Natural killer cell treated with Interleukin-12 subunit alpha and Interleukin-12 subunit beta and Interleukin-15 and Interleukin-18, amount 100 ng/mL, for 72 hours (primary cell): ENCODE measurements at regions not wholly inside any gene's neighbourhood (a gene's known extent, or its start where the extent isn't known, plus 50 kb on each side); places are given as distances from the start of the nearest gene placed in this dataset.

Source experiments
- ATAC-seq, 2 donors: fragments of 150-1000 bp; cut with Tn5 transposase in 1 of 2; sonication (Bioruptor Pico), chemical (Tn5 transposase) in 1 of 2; 2 replicates each; pipeline ENCODE4 v1.10.0; 2021
- DNase-seq: peaks from one replicate; pipeline ENCODE4 v3.0.0; 2022; ENCODE audit warnings: low spot score
- H3K27ac Mint-ChIP-seq, 2 donors: 1 replicate in 1 of 2; 2 replicates in 1 of 2; pipeline ENCODE4 v1.8.0; 2022; ENCODE audit warnings: mixed read lengths in 2 of 2, mild to moderate bottlenecking in 1 of 2, moderate library complexity in 1 of 2
- H3K27me3 Mint-ChIP-seq, 2 donors: 1 replicate in 1 of 2; 2 replicates in 1 of 2; pipeline ENCODE4 v1.8.0; 2022; ENCODE audit warnings: mixed read lengths in 2 of 2
- H3K36me3 Mint-ChIP-seq: one replicate; pipeline ENCODE4 v1.8.0; 2022; ENCODE audit warnings: mixed read lengths
- H3K4me1 Mint-ChIP-seq, 2 donors: 1 replicate in 1 of 2; 2 replicates in 1 of 2; pipeline ENCODE4 v1.8.0; 2022; ENCODE audit warnings: low read depth in 2 of 2, mixed read lengths in 2 of 2, mild to moderate bottlenecking in 1 of 2
- H3K4me3 Mint-ChIP-seq: one replicate; pipeline ENCODE4 v1.8.0; 2022; ENCODE audit warnings: mixed read lengths
- H3K9me3 Mint-ChIP-seq: 2 replicates; pipeline ENCODE4 v1.8.0; 2022; ENCODE audit warnings: mixed read lengths

DNA sequence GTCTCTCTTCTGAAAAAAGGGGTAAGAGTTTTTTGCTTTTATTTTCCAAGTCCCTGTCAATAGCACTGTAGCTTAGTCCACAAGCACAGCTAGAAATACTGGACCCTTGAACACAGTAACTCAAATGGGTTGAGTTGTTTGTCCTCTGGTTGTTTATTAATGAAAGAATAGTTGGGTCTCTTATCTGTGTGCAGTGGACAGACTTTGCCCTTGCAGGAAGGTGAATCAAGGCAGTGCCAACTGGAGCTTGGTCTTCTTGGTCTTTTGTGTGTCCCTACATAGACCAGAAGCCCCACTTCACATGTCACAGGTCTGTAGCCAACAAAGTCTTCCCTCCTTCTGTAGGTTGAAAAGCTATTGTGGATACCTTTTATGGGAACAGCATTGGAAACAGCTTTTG lies 322.0 kb downstream of the AACS start:
- Mint-ChIP-seq H3K4me1 (no peaks in the 10 kb centered on the region), H3K27me3 (peaks cover 11 to 21% of the 10 kb centered on the region in 2 donors), H3K9me3 (no peaks in the 10 kb centered on the region), H3K4me3 (no peak overlapping the region), H3K27ac (no peak overlapping the region), H3K36me3 (no peaks in the 10 kb centered on the region)
- ATAC-seq (no peak), DNase-seq (no peak)

DNA sequence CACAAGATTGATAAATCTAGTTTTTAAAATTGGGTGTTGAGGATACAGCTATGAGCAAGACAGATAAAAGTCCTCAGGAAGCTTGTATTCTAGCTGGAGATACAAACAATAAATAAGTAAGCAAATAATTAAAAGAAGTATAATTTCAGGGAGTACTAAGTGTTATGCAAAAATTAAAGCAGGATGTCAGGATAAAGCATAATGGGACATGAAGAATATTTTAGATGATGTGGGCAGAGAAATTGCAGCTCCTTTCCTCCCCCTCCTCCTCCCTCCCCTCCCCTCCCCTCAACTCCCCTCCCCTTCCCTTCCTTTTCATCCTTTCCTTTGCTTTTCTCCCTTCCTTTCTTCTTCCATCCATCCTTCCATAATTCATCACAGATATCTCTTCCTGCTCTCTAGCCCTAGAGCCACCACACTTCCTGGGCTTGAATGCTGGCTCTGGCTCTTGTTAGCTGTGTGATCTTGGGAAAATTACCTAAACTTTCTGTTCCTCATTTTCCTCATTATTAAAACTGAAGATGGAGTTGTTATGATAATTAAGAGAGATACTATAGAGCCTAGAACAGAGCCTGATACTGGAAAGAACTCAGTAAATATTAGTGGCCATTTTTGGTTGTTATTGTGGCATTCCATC lies 323.9 kb downstream of the AACS start:
- Mint-ChIP-seq H3K27ac (no peak overlapping the region), H3K4me1 (no peaks in the 10 kb centered on the region), H3K36me3 (no peaks in the 10 kb centered on the region), H3K9me3 (no peaks in the 10 kb centered on the region), H3K4me3 (no peak overlapping the region), H3K27me3 (peaks cover 15 to 33% of the 10 kb centered on the region in 2 donors)
- ATAC-seq (no peak), DNase-seq (no peak)

DNA sequence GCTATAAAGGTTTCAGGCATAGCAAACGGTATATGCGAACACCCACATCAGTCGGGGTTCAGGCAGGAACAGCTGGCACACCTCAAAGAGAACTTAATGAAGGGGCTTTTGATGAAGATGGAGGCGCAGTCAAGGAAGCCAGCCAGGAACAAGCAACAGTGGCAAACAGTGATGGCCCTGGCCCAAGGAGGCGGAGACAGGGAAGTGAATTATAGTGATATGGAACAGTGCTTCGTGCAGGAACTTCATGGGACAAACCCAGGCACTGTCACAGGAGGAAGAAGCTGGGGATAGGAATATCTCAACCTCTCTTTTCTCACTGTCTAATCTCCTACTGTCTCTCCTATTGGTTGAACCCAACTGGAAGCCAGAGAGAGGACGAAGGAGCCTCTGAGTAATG lies 328.3 kb downstream of the AACS start:
- DNase-seq: no peak
- no peaks in the 10 kb centered on the region for H3K4me1 Mint-ChIP-seq
- no peaks in the 10 kb centered on the region for H3K36me3 Mint-ChIP-seq
- peaks cover 6 to 20% of the 10 kb centered on the region in 2 donors for H3K27me3 Mint-ChIP-seq
- no peak overlapping the region for H3K4me3 Mint-ChIP-seq
- H3K9me3 Mint-ChIP-seq: peaks cover 5% of the 10 kb centered on the region
- H3K27ac Mint-ChIP-seq: no peak overlapping the region
- ATAC-seq: no peak

DNA sequence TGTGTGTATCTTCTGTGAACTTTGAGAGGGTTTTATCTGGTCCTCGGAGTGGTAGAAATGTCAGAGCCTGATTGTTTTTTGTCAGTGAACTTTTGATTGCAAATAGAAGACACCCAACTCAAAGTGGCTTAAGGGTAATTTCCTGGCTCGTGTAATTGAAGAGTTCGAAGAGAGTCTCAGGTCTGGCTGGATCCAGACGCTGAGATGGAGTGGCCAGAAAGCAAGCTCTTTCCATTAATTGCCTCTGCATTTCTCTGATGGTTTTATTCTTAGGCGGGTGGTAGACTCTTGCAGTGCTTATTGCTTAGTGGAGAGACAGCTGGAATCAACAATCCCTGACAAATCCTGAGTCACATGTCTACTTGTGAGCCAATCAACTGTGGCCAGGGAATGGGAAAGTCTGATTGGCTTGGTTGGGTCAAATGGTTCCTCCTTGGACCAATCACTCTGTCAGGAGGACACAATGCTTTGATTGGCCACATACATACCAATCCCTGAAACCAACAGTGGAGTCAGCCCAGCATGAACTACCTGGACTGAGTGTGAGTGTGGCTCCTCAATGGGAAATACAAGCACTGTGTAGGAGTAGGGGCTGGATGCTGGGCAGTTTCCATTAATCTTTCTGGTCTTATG lies 330.5 kb downstream of the AACS start:
- H3K4me3 Mint-ChIP-seq: no peak overlapping the region
- ATAC-seq: no peak

DNA sequence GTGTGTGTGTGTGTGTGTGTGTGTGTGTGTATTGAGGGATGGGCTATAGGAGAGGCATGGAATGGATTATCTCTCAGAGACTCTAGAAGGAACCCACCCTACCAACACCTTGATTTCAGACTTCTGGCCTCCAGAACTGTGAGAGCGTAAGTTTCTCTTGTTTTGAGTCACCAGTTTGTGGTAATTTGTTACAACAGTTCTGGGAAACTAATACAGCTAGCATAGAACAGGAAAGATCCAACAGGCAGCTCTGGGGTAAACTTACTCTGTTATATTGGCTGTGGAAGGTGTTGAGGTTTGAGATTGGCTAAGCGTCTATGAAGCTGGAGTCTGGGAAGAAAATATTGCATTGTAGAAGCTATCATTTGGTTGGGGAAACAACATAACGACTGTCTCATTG lies 334.3 kb downstream of the AACS start:
- Mint-ChIP-seq H3K36me3 (no peaks in the 10 kb centered on the region), H3K9me3 (peaks cover 5% of the 10 kb centered on the region), H3K4me1 (no peaks in the 10 kb centered on the region), H3K4me3 (no peak overlapping the region), H3K27me3 (peaks cover 5% of the 10 kb centered on the region in 2 donors), H3K27ac (no peak overlapping the region)
- DNase-seq (no peak), ATAC-seq (peak; percentile 21 to 45)

More for the DNA sequence above, 330.5 kb downstream of the AACS start:
- Mint-ChIP-seq H3K27me3 (peaks cover 6 to 20% of the 10 kb centered on the region in 2 donors), H3K9me3 (peaks cover 5% of the 10 kb centered on the region), H3K27ac (no peak overlapping the region), H3K4me1 (no peaks in the 10 kb centered on the region), H3K36me3 (no peaks in the 10 kb centered on the region)
- DNase-seq: no peak

DNA sequence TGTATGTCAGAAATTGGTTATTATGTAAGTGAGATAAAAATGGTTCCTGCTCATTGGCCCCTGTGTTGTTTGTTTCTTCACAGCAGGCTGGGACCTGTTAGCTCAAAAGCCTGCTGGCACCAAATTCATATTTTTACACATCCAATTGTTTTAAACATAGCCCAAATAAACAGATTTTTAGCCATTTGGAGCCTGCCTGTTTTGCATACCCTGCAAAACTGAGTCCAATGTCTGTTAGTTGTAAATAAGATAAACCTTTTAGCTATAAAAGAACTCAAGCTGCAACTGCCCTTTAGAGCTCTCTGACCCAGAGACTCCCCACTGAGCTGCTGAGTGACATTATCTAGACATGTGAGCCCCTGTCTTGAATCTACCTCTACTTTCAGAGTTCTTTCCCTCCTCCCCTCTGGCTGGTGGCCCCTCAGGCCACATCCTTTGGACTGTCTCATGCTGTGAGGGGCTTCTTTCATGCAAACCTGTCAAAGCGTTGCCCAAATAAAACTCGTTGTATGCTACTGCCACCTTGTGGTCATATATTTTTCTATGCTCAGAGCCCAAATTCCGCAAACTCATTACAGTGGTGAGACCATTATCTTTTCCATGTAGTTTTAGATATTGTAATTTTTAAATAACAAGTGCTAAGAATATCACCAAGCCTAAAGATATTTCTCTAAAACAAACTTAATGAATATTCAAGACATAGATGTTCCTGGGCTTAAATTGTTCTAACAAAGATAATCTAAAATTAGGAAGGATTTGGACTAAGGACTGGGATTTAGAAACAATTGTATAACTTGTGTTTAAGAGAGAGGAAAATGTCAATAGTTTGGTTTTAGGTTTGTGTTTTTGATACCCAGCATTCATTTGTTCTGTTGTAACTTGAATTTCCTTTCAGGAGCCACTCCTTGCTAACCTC lies 337.9 kb downstream of the AACS start:
- Mint-ChIP-seq H3K9me3 (no peaks in the 10 kb centered on the region), H3K4me3 (no peak overlapping the region), H3K27me3 (peaks cover 8 to 12% of the 10 kb centered on the region in 2 donors), H3K4me1 (no peaks in the 10 kb centered on the region), H3K36me3 (no peaks in the 10 kb centered on the region), H3K27ac (no peak overlapping the region)
- DNase-seq (no peak), ATAC-seq (no peak)

DNA sequence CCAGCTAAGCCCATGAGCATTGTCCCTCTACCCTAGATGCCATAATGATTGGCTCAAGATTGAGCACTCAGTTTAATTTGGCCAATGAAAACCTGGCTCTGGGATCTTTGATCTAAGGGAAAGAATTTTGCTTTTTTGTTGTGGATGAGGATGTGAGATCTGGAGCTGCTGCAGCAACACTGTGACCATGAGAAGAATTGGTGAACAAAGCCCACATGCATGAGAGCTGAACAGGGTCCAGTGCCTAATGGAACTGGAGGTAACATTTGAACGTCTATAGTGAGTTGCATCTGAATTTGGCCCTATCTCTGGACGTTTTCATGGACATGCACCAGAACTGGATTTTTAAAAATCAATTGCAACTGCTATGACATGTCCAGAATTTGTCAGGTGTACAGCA lies 338.6 kb downstream of the AACS start:
- no peak for DNase-seq

DNA sequence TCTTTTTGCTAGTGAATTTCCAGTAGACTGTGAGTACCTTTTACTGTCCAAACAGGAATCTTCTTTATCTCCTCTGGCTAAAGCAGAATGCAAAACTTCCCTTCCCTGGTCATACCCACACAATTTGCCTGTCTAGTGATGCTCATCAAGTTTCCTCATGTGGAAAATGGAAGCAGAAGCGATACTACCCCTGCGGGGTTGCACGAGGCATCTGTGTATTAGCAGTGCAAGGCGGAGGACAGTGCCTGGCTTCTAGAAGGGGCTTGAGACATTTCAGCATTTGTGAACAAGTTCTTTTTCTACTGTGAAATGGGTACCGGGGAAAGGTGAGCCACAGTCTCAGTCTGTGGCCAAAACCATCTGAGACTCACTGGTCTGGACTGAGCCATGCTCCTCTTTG lies 340.9 kb downstream of the AACS start:
- Mint-ChIP-seq H3K27ac (no peak overlapping the region), H3K9me3 (no peaks in the 10 kb centered on the region), H3K4me1 (no peaks in the 10 kb centered on the region), H3K27me3 (peaks cover 6 to 12% of the 10 kb centered on the region in 2 donors), H3K36me3 (no peaks in the 10 kb centered on the region), H3K4me3 (no peak overlapping the region)
- ATAC-seq (no peak), DNase-seq (no peak)

More for the DNA sequence above, 338.6 kb downstream of the AACS start:
- no peaks in the 10 kb centered on the region for H3K36me3 Mint-ChIP-seq
- H3K27me3 Mint-ChIP-seq: peaks cover 8 to 12% of the 10 kb centered on the region in 2 donors
- no peaks in the 10 kb centered on the region for H3K9me3 Mint-ChIP-seq
- no peak overlapping the region for H3K27ac Mint-ChIP-seq
- H3K4me3 Mint-ChIP-seq: no peak overlapping the region
- no peak for ATAC-seq
- no peaks in the 10 kb centered on the region for H3K4me1 Mint-ChIP-seq

DNA sequence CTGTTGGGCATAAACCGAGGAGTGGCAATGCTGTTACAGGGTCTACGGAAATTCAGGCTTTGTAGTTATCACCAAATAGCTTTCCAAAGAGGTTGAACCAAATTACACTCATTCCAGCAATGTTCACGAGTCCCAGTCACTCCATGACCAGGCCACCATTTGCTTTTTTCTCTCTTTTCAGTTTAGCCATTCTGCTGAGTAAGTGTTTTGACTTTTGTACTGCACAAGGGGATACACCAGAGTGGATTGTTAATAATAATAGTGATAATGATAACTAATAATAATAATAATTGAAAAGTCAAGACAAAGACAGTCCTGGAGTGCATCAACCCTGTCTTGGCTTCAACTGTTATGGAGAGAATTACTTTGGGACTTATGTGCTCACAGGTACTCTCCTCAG lies 343.5 kb downstream of the AACS start:
- DNase-seq (no peak), ATAC-seq (no peak)
- H3K9me3 Mint-ChIP-seq: no peaks in the 10 kb centered on the region
- no peak overlapping the region for H3K27ac Mint-ChIP-seq
- no peaks in the 10 kb centered on the region for H3K36me3 Mint-ChIP-seq
- no peaks in the 10 kb centered on the region for H3K4me1 Mint-ChIP-seq
- peaks cover 4 to 12% of the 10 kb centered on the region in 2 donors for H3K27me3 Mint-ChIP-seq
- no peak overlapping the region for H3K4me3 Mint-ChIP-seq

DNA sequence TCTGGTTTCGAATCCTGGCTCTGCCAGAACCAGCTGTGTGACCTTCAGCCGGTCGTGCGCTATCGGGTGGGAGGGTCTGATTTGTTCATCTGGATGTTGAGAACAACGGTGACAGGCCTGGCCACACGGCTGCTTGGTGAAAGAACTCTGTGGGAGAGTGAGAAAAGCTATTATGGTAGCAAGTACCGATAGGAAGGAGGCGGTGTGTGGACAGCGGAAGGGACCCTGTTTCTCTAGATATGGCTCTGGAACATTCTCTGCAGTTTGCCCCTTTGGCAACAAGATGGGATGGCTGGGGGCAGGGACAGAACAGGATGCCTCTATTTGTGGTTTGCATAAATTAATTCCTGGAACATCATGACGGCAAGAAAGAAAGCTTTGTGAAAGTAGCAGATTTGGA lies 347.3 kb downstream of the AACS start:
- Mint-ChIP-seq H3K27me3 (no peaks in the 10 kb centered on the region), H3K4me3 (no peak overlapping the region), H3K9me3 (no peaks in the 10 kb centered on the region), H3K27ac (no peak overlapping the region), H3K4me1 (no peaks in the 10 kb centered on the region), H3K36me3 (no peaks in the 10 kb centered on the region)
- ATAC-seq (no peak), DNase-seq (no peak)

DNA sequence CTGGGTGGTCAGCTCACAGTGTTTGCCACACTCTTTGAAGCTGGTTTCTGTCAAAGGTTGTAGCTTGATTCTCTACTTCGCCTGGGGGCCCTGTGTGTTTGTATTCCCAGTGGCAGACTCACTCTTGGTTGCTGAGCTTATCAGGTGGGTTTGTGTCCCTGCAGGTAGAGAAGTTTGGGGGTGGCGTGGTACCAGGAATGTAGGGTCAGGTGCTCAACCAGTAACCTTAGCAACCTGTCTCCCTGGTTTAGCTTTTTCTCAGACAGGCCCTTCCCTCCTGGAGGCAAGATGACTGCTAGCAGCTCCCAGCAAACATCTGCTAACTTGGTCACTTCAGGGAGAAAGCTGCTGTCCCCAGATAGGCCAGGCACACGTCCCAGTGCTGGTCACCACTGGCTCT lies 352.2 kb downstream of the AACS start:
- Mint-ChIP-seq H3K4me1 (no peaks in the 10 kb centered on the region), H3K9me3 (peaks cover 8% of the 10 kb centered on the region), H3K27ac (no peak overlapping the region), H3K36me3 (peaks cover 5% of the 10 kb centered on the region), H3K27me3 (no peaks in the 10 kb centered on the region), H3K4me3 (no peak overlapping the region)
- DNase-seq (no peak), ATAC-seq (no peak)

DNA sequence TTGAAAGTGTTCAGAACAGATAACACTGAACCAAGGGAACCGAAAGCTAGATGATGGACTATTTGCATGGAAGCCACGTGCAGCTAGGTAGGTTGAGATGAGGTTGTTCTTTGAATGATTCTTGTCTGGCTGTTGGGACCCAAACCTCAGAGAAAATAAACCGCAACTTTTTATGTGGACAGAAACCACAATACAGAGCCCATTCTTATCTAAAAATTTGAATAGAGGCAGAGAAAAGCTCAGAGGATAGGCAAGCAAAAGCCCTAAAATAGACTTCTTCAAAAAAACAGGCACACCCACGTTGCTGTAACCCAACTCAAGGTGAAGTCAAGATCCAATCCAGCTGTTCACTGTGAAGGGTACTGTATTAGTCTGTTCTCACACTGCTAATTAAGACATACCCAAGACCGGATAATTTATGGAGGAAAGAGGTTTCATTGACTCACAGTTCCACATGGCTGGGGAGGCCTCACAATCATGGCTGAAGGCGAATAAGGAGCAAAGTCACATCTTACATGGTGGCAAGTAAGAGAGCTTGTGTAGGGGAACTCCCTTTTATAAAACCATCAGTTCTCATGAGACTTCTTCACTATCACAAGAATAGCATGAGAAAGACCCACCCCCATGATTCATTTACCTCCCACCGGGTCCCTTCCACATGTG lies 353.8 kb downstream of the AACS start:
- Mint-ChIP-seq H3K27ac (no peak overlapping the region), H3K9me3 (peaks cover 8% of the 10 kb centered on the region), H3K4me3 (no peak overlapping the region), H3K4me1 (no peaks in the 10 kb centered on the region), H3K27me3 (no peaks in the 10 kb centered on the region), H3K36me3 (peaks cover 5% of the 10 kb centered on the region)
- DNase-seq (no peak), ATAC-seq (no peak)

DNA sequence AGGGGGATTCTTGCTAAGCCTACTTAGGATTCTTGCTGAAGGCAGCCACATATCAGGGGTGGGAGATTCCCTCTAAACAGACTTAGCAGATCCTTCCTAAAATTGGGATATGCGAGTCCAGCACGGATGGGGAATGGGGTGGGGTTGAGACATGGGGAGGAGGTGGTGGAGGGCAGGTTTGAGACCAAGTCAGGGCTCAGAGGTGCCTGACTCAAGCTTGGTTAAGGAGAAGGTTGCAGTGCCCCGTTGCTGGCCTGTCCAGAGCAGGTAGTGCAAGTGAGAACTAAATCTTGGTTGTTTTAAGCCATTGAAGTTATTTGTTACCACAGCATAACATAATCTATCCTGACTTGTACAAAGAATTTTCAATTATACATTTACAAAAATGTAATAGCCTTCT lies 359.7 kb downstream of the AACS start:
- Mint-ChIP-seq H3K27ac (no peak overlapping the region), H3K9me3 (peaks cover 8% of the 10 kb centered on the region), H3K36me3 (peaks cover 5% of the 10 kb centered on the region), H3K27me3 (peaks cover 0 to 3% of the 10 kb centered on the region in 2 donors), H3K4me3 (no peak overlapping the region), H3K4me1 (no peaks in the 10 kb centered on the region)
- no peak for ATAC-seq
- no peak for DNase-seq

DNA sequence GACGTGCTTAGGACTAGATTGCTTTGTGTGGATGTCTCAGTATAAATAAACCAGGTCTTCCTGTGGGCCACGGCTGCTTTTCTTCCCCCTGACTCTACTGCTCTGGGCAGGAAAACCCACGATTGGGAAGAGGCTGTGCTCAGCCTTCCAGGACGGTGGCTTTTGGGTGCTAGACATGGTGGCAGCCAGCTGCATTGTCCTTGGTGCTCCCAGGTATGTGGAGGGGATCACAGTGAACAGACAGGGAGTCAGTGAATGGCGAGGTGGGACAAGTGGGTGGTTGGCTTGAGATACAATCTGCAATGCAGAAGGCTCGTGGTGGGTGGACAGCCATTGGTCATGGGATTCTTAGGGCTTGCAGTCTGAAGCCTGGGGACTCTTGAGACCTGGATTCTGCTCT lies 366.3 kb downstream of the AACS start:
- H3K9me3 Mint-ChIP-seq: no peaks in the 10 kb centered on the region

More for the DNA sequence above, 366.3 kb downstream of the AACS start:
- Mint-ChIP-seq H3K27ac (no peak overlapping the region), H3K36me3 (no peaks in the 10 kb centered on the region), H3K27me3 (peaks cover 5% of the 10 kb centered on the region in 2 donors), H3K4me1 (peaks cover 0 to 2% of the 10 kb centered on the region in 2 donors), H3K4me3 (no peak overlapping the region)
- no peak for ATAC-seq
- DNase-seq: no peak
